Thoracic aorta (tissue), 2 donors: ENCODE measurements at regions not wholly inside any gene's neighbourhood (a gene's known extent, or its start where the extent isn't known, plus 50 kb on each side); places are given as distances from the start of the nearest gene placed in this dataset.

Source experiments
- ATAC-seq: fragments of 150-250 bp; one replicate; pipeline ENCODE4 v1.8.0; 2017; ENCODE audit warnings: low read depth; ENCODE audit not compliant: insufficient number of reproducible peaks, low FRiP score
- DNase-seq: peaks from one replicate; pipeline ENCODE4 v3.0.0-alpha.2; 2020; ENCODE audit warnings: low spot score
- H3K27ac ChIP-seq, 2 donors: fragments of 200-600 bp; sonication (generic); 1 replicate in 1 of 2; 2 replicates in 1 of 2; pipeline ENCODE4 v1.5.1; 2016; ENCODE audit warnings: mild to moderate bottlenecking in 2 of 2, moderate library complexity in 2 of 2
- H3K27me3 ChIP-seq: fragments of 200-600 bp; sonication (generic); replicated peaks from 2 replicates; pipeline ENCODE4 v1.6.0; 2016; ENCODE audit warnings: mild to moderate bottlenecking; ENCODE audit not compliant: insufficient read depth
- H3K36me3 ChIP-seq: fragments of 200-600 bp; sonication (generic); one replicate; pipeline ENCODE4 v1.5.1; 2016
- H3K4me1 ChIP-seq, 2 donors: fragments of 200-600 bp; sonication (generic); 1 replicate in 1 of 2; 2 replicates in 1 of 2; pipeline versions ENCODE4 v1.5.1 to v1.6.0; 2016; ENCODE audit warnings: low read depth in 2 of 2, mild to moderate bottlenecking in 1 of 2; ENCODE audit not compliant: control insufficient read depth in 1 of 2
- H3K4me3 ChIP-seq: fragments of 200-600 bp; sonication (generic); 2 replicates; pipeline ENCODE4 v1.5.1; 2016; ENCODE audit warnings: mild to moderate bottlenecking
- H3K9me3 ChIP-seq: fragments of 200-600 bp; sonication (generic); 2 replicates; pipeline ENCODE4 v1.5.1; 2016
- CTCF ChIP-seq: fragments of 200-600 bp; sonication (generic); IDR thresholded peaks from one replicate; pipeline ENCODE4 v1.5.1; 2019; ENCODE audit warnings: antibody characterized with exemption

GRCh38 chr2:14756122-14756541 lies 123.6 kb downstream of the LRATD1 start:
- no peak for TF ChIP-seq CTCF
- ATAC-seq (no peak), DNase-seq (no peak)
- Histone ChIP-seq H3K36me3 (no peaks in the 10 kb centered on the region), H3K27me3 (no peaks in the 10 kb centered on the region), H3K9me3 (no peaks in the 10 kb centered on the region), H3K4me1 (no peaks in the 10 kb centered on the region), H3K27ac (no peak overlapping the region), H3K4me3 (no peak overlapping the region)

GRCh38 chr2:14756981-14757657 lies 124.6 kb downstream of the LRATD1 start:
- no peak for DNase-seq
- H3K27me3 ChIP-seq = no peaks in the 10 kb centered on the region
- no peaks in the 10 kb centered on the region for H3K9me3 ChIP-seq
- no peak for ATAC-seq
- no peaks in the 10 kb centered on the region for H3K36me3 ChIP-seq
- no peak overlapping the region for H3K27ac ChIP-seq
- TF ChIP-seq CTCF = no peak
- no peak overlapping the region for H3K4me3 ChIP-seq
- no peaks in the 10 kb centered on the region for H3K4me1 ChIP-seq

GRCh38 chr2:14759082-14759481 lies 126.6 kb downstream of the LRATD1 start:
- no peak for TF ChIP-seq CTCF
- Histone ChIP-seq H3K4me3 (no peak overlapping the region), H3K36me3 (no peaks in the 10 kb centered on the region), H3K27ac (no peak overlapping the region), H3K27me3 (no peaks in the 10 kb centered on the region), H3K9me3 (no peaks in the 10 kb centered on the region), H3K4me1 (no peaks in the 10 kb centered on the region)
- DNase-seq = no peak
- ATAC-seq = no peak

GRCh38 chr2:14760169-14760568 lies 127.7 kb downstream of the LRATD1 start:
- Histone ChIP-seq H3K4me3 (no peak overlapping the region), H3K9me3 (no peaks in the 10 kb centered on the region), H3K27ac (no peak overlapping the region), H3K36me3 (no peaks in the 10 kb centered on the region), H3K4me1 (no peaks in the 10 kb centered on the region), H3K27me3 (no peaks in the 10 kb centered on the region)
- no peak for DNase-seq
- no peak for ATAC-seq
- TF ChIP-seq CTCF = no peak

GRCh38 chr2:14761118-14761517 lies 128.6 kb downstream of the LRATD1 start:
- no peak for TF ChIP-seq CTCF
- DNase-seq (no peak), ATAC-seq (no peak)

More at GRCh38 chr2:14761118-14761517, 128.6 kb downstream of the LRATD1 start:
- Histone ChIP-seq H3K36me3 (no peaks in the 10 kb centered on the region), H3K27me3 (no peaks in the 10 kb centered on the region), H3K27ac (no peak overlapping the region), H3K4me1 (no peaks in the 10 kb centered on the region), H3K9me3 (no peaks in the 10 kb centered on the region), H3K4me3 (no peak overlapping the region)
